K562 (cell line): ENCODE measurements at regions not wholly inside any gene's neighbourhood (a gene's known extent, or its start where the extent isn't known, plus 50 kb on each side); places are given as distances from the start of the nearest gene placed in this dataset.

Experiments
- ATAC-seq: fragments of 200-7000 bp; cut with Tn5 transposase; 3 replicates; pipeline ENCODE4 v1.9.1; 2020; ENCODE audit warnings: moderate library complexity
- BruUV-seq: library from RNA; stranded (reverse); fragments of 400-500 nt; replicated peaks from 2 replicates; lab custom pipeline; 2021; lab: Mats Ljungman, UMichigan
- CTCF ChIA-PET: fragments of 300-600 bp; formaldehyde crosslinking; extraction: SDS; loops from one replicate; lab custom pipeline; 2021; ENCODE audit warnings: low intra/inter-chr PET ratio; lab: Yijun Ruan, JAX
- POLR2A ChIA-PET: fragments of 300-600, 350-650 bp; sonication (Branson Sonifier 250); formaldehyde crosslinking; extraction: SDS; loops from one replicate; lab custom pipeline; 2021; ENCODE audit warnings: antibody characterized with exemption, inconsistent platforms; lab: Yijun Ruan, JAX
- DNase-seq, 4 experiments: peaks; one replicate each; pipeline versions ENCODE4 v3.0.0 to v3.0.0-alpha.2; 2011 to 2018; ENCODE audit warnings: low spot score in 3 of 4, mixed read lengths in 3 of 4; ENCODE audit errors: extremely low read depth in 1 of 4
- FAIRE-seq: peaks from 2 replicates; lab custom pipeline; 2011; peaks lifted over from hg19 to GRCh38; lab: Jason Lieb, UNC
- H2AFZ ChIP-seq: 2 replicates; pipeline ENCODE4 v1.6.0; 2011; ENCODE audit warnings: low read depth, low read length, control low read depth, inconsistent platforms
- H3K27ac ChIP-seq: fragments of 200-600 bp; 3 replicates; pipeline ENCODE4 v1.8.0; 2011; ENCODE audit warnings: low read depth, mild to moderate bottlenecking, control low read depth, inconsistent platforms, low read length, moderate library complexity, mixed read lengths; ENCODE audit errors: extremely low read depth
- H3K27me3 ChIP-seq, 2 experiments: fragments of 300-600 bp in 1 of 2; 2 replicates in 1 of 2; 3 replicates in 1 of 2; pipeline versions ENCODE4 v1.6.0 to v1.8.0; 2011; ENCODE audit warnings: inconsistent platforms in 2 of 2, low read length in 2 of 2, mild to moderate bottlenecking in 1 of 2, mixed read lengths in 1 of 2, moderate library complexity in 1 of 2; ENCODE audit not compliant: control insufficient read depth in 2 of 2, insufficient read depth in 2 of 2
- H3K36me3 ChIP-seq: fragments of 300-600 bp; 3 replicates; pipeline ENCODE4 v1.8.0; 2011; ENCODE audit warnings: mild to moderate bottlenecking, low read length, inconsistent platforms; ENCODE audit not compliant: control insufficient read depth, insufficient read depth
- H3K4me1 ChIP-seq, 2 experiments: fragments of 200-600 bp in 1 of 2; replicated peaks in 1 of 2; 2 replicates in 1 of 2; 3 replicates in 1 of 2; pipeline versions ENCODE4 v1.5.1 to v1.8.0; 2011; ENCODE audit warnings: inconsistent platforms in 2 of 2, low read length in 2 of 2, mild to moderate bottlenecking in 1 of 2, mixed read lengths in 1 of 2, moderate library complexity in 1 of 2; ENCODE audit not compliant: control insufficient read depth in 2 of 2, insufficient read depth in 2 of 2
- H3K4me2 ChIP-seq: 2 replicates; pipeline ENCODE4 v1.6.1; 2011; ENCODE audit warnings: low read length, control low read depth, inconsistent platforms, mixed read lengths; ENCODE audit not compliant: insufficient read depth
- H3K4me3 ChIP-seq: fragments of 200-600 bp; sonication (generic), shearing (Covaris generic); 2 replicates; pipeline ENCODE4 v1.5.1; 2016; ENCODE audit warnings: control low read depth, inconsistent platforms
- H3K79me2 ChIP-seq: fragments of 200-600 bp; 3 replicates; pipeline ENCODE4 v1.8.0; 2011; ENCODE audit warnings: low read length, inconsistent platforms; ENCODE audit not compliant: control insufficient read depth, insufficient read depth
- H3K9ac ChIP-seq, 2 experiments: 2 replicates each; pipeline versions ENCODE4 v1.6.0 to v1.6.1; 2011; ENCODE audit warnings: low read depth in 2 of 2, low read length in 2 of 2, control low read depth in 1 of 2, inconsistent platforms in 1 of 2, mild to moderate bottlenecking in 1 of 2, mixed read lengths in 1 of 2; ENCODE audit not compliant: insufficient read depth in 1 of 2
- H3K9me1 ChIP-seq: one replicate; pipeline ENCODE4 v1.6.0; 2011; ENCODE audit warnings: inconsistent platforms, mild to moderate bottlenecking, low read length, moderate library complexity; ENCODE audit not compliant: control insufficient read depth, insufficient read depth
- H3K9me3 ChIP-seq: replicated peaks from 2 replicates; pipeline ENCODE4 v1.5.1; 2011; ENCODE audit warnings: low read depth, low read length, inconsistent platforms; ENCODE audit not compliant: control insufficient read depth, insufficient read depth
- H4K20me1 ChIP-seq: replicated peaks from 2 replicates; pipeline ENCODE4 v1.6.1; 2011; ENCODE audit warnings: low read length, inconsistent platforms, mixed read lengths; ENCODE audit not compliant: control insufficient read depth, insufficient read depth
- BHLHE40 ChIP-seq: IDR thresholded peaks from 2 replicates; pipeline ENCODE4 v1.6.1; 2011; ENCODE audit warnings: low read length, improper control_type of control experiment
- CBFA2T2 ChIP-seq: fragments of 450-650 bp; conservative IDR thresholded peaks from 2 replicates; pipeline ENCODE4 v1.6.1; 2017; ENCODE audit warnings: mild to moderate bottlenecking
- CHCHD3 ChIP-seq: fragments of 250-450 bp; sonication (Bioruptor Pico); IDR thresholded peaks from 2 replicates; pipeline ENCODE4 v2.1.2; 2022; ENCODE audit warnings: mild to moderate bottlenecking
- EZH2 ChIP-seq: IDR thresholded peaks from 2 replicates; pipeline ENCODE4 v1.6.1; 2012; ENCODE audit warnings: low read depth, mild to moderate bottlenecking, inconsistent platforms, low read length, borderline replicate concordance
- HNRNPH1 ChIP-seq: fragments of 200-400 bp; formaldehyde crosslinking; optimal IDR thresholded peaks from 2 replicates; pipeline ENCODE3; 2017; ENCODE audit warnings: low read depth, mild to moderate bottlenecking, low read length, moderate library complexity
- ILF3 ChIP-seq: fragments of 450-650 bp; IDR thresholded peaks from 2 replicates; pipeline ENCODE4 v1.6.1; 2018; ENCODE audit warnings: antibody characterized with exemption, mild to moderate bottlenecking, moderate library complexity, borderline replicate concordance
- USF1 ChIP-seq: sonication (generic); formaldehyde crosslinking; IDR thresholded peaks from 2 replicates; pipeline ENCODE4 v1.9.0; 2022; ENCODE audit warnings: mild to moderate bottlenecking, missing genetic modification reagents
- ZNF76 ChIP-seq: fragments of 250-450 bp; sonication (Bioruptor Pico); IDR thresholded peaks from 2 replicates; pipeline ENCODE4 v1.4.0; 2020; ENCODE audit warnings: mild to moderate bottlenecking, moderate library complexity, borderline replicate concordance
- WGBS: fragments of 100-300 bp; shearing (Covaris generic); methylation state at CpG from one replicate; pipeline ENCODE4 v1.1.6; 2016; ENCODE audit warnings: low coverage, mixed read lengths; ENCODE audit not compliant: insufficient coverage; ENCODE audit errors: missing lambda C conversion rate; 5-methylcytosine and 5-hydroxymethylcytosine counted together
- in situ Hi-C: fragments of 300-500 bp; cut with MboI; formaldehyde crosslinking; loops from 4 replicates; pipeline ENCODE4 v1.15.0; 2018; ENCODE audit warnings: inconsistent platforms, mixed read lengths
- intact Hi-C: fragments of 100-400 bp; cut with micrococcal nuclease; formaldehyde crosslinking; loops from 2 replicates; pipeline ENCODE4 v1.14.2; 2022
- TF ChIP-seq, protein P1 (sequence below): fragments of 450-650 bp; IDR thresholded peaks from 2 replicates; pipeline ENCODE4 v1.6.1; 2016; ENCODE audit warnings: low read depth

GRCh38 chr4:161256172-161256571 is 907.6 kb downstream of the FSTL5 start:
- H3K27me3 ChIP-seq = no peaks in the 10 kb centered on the region
- no peak overlapping the region for H3K27ac ChIP-seq
- no peak overlapping the region for H3K4me2 ChIP-seq
- ChIA-PET CTCF (no interaction called here), POLR2A (no interaction called here)
- FAIRE-seq (no peak), DNase-seq (no peak), ATAC-seq (no peak)
- H3K4me3 ChIP-seq = no peak overlapping the region
- BruUV-seq = no TSS peak
- H2AFZ ChIP-seq = no peak overlapping the region
- TF ChIP-seq HNRNPH1 (no peak), CHCHD3 (CRISPR knock-in tag) (no peak), ZNF76 (no peak), EZH2 (no peak), ILF3 (no peak), CBFA2T2 (no peak), BHLHE40 (no peak), USF1 (CRISPR knock-in tag) (no peak)
- TF ChIP-seq, protein P1, sequence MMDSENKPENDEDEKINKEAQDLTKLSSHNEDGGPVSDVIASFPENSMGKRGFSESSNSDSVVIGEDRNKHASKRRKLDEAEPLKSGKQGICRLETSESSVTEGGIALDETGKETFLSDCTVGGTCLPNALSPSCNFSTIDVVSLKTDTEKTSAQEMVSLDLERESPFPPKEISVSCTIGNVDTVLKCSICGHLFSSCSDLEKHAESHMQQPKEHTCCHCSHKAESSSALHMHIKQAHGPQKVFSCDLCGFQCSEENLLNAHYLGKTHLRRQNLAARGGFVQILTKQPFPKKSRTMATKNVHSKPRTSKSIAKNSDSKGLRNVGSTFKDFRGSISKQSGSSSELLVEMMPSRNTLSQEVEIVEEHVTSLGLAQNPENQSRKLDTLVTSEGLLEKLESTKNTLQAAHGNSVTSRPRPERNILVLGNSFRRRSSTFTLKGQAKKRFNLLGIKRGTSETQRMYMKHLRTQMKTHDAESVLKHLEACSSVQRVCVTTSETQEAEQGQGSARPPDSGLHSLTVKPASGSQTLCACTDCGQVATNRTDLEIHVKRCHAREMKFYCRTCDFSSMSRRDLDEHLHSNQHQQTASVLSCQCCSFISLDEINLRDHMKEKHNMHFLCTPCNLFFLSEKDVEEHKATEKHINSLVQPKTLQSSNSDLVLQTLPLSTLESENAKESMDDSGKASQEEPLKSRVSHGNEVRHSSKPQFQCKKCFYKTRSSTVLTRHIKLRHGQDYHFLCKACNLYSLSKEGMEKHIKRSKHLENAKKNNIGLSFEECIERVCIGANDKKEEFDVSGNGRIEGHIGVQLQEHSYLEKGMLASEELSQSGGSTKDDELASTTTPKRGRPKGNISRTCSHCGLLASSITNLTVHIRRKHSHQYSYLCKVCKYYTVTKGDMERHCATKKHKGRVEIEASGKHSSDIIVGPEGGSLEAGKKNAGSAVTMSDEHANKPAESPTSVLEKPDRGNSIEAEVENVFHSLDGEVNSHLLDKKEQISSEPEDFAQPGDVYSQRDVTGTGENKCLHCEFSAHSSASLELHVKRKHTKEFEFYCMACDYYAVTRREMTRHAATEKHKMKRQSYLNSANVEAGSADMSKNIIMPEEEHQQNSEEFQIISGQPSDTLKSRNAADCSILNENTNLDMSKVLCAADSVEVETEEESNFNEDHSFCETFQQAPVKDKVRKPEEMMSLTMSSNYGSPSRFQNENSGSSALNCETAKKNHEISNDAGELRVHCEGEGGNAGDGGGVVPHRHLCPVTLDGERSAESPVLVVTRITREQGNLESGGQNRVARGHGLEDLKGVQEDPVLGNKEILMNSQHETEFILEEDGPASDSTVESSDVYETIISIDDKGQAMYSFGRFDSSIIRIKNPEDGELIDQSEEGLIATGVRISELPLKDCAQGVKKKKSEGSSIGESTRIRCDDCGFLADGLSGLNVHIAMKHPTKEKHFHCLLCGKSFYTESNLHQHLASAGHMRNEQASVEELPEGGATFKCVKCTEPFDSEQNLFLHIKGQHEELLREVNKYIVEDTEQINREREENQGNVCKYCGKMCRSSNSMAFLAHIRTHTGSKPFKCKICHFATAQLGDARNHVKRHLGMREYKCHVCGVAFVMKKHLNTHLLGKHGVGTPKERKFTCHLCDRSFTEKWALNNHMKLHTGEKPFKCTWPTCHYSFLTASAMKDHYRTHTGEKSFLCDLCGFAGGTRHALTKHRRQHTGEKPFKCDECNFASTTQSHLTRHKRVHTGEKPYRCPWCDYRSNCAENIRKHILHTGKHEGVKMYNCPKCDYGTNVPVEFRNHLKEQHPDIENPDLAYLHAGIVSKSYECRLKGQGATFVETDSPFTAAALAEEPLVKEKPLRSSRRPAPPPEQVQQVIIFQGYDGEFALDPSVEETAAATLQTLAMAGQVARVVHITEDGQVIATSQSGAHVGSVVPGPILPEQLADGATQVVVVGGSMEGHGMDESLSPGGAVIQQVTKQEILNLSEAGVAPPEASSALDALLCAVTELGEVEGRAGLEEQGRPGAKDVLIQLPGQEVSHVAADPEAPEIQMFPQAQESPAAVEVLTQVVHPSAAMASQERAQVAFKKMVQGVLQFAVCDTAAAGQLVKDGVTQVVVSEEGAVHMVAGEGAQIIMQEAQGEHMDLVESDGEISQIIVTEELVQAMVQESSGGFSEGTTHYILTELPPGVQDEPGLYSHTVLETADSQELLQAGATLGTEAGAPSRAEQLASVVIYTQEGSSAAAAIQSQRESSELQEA = no peak
- no peaks in the 10 kb centered on the region for H3K9me3 ChIP-seq
- H3K9me1 ChIP-seq = no peaks in the 10 kb centered on the region
- no peaks in the 10 kb centered on the region for H4K20me1 ChIP-seq
- intact Hi-C loops (no loop called here), in situ Hi-C loops (no loop called here)
- H3K79me2 ChIP-seq = no peaks in the 10 kb centered on the region
- H3K4me1 ChIP-seq = no peaks in the 10 kb centered on the region
- no CpG with 5 or more reads among the region's 5 CpGs for WGBS
- H3K36me3 ChIP-seq = no peaks in the 10 kb centered on the region
- no peak overlapping the region for H3K9ac ChIP-seq
